Hematopoietic multipotent progenitor cell treated with erythropoietin and hydrocortisone succinate and interleukin-3 and kit ligand, for 6 days (in vitro differentiated cells): ENCODE measurements at regions not wholly inside any gene's neighbourhood (a gene's known extent, or its start where the extent isn't known, plus 50 kb on each side); places are given as distances from the start of the nearest gene placed in this dataset.
A peak's percentile ranks its signal among the peaks of the same experiment; 100 is the strongest.

Source experiments
- DNase-seq: peaks from one replicate; pipeline ENCODE4 v3.0.0-alpha.2; 2015

DNA sequence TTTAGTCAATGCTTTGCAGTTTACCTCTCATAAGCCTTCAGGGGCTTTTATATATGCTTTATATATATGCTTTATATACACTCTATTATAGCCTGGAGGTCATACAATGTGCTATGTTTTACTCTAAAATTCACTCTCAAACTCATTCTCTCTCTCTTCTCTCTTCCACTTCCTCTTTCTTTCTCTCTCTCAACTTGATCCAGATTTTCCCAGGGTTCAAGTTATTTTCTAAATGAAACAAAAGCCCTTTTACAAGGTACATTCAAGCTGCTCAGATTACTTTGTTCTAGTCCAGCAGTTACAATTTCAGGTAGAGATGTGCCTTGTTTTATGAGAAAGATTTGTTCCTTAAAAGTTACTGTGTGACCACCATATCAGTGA lies 79.6 kb upstream of the ACP3 start:
- DNase-seq = no peak

DNA sequence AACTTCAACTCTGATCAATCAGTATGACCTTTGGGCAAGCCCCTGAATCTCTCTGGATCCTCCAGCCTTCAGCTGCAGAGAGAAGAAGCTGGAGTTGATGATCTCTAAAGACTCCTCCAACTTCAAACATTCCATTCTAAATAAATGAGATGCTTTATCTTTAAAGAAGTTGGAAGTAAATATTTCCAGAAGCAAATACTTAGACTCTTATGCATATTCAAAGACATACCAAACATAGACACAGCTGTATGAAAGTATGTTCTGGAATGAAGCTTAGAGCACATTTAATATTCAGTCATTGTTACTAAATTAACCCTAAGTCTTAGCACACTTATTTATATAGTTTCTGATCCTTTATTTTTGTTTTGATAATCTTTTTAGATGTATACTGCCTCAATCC lies 77.6 kb upstream of the ACP3 start:
- no peak for DNase-seq

DNA sequence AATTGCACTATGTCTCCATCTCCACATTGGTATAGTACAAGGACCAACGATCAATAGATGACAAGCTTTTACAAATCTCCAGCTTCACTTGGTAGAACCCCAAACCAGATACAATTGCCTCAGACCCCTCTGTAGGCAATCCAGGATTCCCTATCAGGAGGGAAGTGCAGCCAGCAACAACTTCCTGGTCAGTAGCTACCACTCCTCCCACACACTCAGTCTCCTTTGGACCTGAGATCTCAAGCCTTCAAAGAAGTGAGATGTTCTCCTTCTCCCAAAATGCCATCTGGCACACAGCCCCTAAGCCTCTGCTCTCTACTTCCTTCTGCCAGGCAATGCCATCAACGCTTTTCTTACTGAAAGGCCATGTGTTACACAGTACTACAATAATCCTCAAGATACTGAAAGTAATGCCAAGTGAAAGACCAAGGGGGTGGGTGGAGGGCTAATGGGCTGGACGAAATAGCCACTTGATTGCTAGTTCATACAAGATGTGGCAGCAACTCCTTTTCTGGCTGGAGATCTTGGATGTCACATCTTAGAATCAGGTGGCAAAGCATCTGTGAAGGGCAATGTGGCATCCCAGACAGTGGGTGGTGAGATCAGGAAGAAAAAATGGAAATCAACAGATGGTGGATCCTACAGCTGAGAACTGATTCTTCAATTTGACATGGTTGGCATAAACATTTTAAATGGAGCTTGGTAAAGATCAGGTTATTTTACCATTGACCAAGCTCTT lies 75.3 kb upstream of the ACP3 start:
- no peak for DNase-seq

DNA sequence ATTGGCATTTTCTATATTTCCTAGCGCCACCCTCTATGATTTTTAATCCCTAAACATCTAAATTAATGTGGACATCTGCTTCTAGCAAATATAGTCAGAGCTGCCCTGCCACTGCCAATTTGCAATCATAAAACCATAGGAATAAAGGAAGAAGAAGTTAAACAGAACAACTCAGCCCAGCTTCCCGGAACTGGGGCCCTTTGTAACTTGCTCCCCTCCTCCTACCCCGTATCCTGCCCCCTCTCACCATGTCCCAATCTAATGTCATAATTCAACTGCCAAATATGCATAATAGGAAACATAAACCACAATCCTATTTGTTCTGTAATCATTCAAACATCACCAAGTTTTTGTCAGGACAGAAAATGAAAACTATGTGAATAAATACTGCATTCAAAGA lies 74.4 kb upstream of the ACP3 start:
- DNase-seq = no peak

DNA sequence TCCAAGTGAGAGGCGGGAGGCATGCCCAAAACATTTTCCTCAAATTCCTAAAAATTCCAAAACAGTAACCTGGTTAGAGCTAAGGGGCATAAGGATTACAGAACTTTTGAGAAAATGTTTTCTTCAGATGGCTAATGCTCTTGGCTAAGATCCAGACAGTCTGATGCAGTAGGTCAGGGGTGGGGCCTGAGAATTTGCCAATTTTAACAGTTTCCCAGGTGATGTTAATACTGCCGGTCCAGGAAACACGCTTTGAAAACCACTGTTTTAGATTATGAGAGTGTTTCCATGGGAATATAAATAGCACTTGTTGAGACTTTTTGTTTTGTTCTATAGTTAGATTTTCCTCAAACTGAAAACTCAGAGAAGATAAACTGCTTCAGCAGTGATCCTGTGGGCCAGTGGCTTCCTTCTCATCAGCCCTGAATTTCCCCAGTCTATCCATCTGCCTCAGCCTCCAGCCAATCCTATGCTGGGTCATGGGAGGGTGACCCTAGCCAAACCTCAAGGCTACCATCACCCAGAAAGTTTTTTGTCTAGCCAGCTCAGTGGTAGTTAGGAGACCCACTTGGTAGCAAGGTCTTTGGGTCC lies 71.6 kb upstream of the ACP3 start:
- DNase-seq = peak; percentile 34

DNA sequence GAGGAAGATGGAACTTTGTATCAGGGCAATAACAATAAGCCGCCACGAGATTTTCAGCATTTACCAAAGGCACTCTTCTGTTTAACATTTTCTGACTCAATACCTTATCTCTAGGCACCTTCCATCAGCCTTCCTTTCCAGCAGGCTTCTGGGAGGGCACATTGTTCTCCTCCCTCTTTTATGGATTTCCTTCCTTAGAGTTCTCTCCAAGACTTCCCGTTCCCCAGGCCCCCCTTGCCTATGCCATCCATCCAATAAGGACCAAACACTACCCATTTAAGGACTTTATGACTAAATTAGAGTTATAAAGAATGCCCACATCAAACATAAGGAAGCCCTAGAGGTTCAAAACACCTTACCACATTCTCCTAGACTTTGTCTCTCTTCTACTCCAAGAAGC lies 71.0 kb upstream of the ACP3 start:
- DNase-seq = no peak

DNA sequence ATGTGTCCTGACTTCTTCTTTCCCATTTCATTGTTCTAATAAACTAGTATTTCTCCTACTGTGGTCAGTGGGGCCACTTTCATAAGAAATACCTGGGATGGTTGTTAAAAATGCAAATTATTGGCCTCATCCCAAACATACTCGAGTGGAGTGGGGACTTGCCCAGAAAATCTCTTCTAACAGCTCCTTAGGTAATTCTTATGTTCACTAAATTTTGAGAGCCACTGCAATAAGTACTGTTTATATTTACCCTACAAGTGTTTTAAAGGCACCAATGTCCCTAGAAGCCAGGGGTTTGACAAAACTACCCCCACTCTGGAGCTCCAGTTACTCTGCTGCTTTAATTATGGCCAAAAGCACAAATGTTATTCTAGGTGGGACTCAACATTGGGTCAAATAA lies 70.0 kb upstream of the ACP3 start:
- no peak for DNase-seq

DNA sequence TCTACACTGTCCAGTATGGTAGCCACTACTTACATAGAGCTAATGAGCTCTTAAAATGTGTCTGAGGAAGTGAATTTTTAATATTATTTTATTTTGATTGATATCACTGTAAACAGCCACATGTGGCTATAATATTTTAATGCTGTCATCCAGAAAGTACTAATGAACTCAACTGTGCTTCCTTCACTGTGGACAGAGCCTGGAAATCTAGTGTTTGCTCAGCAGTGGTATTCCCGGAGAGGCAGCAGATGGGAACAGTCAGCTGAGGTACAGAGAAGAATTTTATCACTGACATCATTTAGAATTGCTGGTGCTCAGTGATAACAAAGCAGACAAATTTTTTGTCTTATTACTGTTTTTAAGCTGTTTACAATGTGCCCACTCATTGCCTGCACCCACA lies 68.7 kb upstream of the ACP3 start:
- DNase-seq = no peak

DNA sequence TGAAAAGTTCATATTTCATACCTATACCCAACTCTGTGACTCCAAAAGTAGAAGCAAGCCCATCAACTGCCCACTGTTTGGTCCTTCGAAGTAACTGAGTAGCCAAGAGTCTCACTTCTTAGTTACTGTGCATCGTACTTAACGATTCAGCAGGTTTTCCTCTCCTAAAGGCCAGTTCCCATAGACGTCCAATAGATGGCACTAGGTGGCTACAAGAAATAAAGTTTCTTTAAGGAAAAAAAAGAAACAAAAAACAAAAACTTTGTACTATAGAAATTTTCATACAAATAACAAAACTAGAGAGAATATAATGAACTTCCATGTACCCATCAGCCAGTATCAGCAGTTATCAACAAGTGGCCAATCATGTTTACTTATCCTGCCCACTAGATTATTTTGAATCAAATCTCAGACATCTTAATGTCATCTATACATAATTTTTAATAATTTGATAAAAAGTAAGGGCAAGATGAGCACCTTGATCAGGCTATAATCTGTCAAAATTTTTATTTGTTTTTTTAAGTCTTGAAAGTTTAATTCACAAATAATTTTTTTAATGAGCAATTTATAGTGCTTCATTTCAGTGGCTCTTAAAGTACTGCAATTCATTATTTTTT lies 63.8 kb upstream of the ACP3 start:
- peak; percentile 87 for DNase-seq

DNA sequence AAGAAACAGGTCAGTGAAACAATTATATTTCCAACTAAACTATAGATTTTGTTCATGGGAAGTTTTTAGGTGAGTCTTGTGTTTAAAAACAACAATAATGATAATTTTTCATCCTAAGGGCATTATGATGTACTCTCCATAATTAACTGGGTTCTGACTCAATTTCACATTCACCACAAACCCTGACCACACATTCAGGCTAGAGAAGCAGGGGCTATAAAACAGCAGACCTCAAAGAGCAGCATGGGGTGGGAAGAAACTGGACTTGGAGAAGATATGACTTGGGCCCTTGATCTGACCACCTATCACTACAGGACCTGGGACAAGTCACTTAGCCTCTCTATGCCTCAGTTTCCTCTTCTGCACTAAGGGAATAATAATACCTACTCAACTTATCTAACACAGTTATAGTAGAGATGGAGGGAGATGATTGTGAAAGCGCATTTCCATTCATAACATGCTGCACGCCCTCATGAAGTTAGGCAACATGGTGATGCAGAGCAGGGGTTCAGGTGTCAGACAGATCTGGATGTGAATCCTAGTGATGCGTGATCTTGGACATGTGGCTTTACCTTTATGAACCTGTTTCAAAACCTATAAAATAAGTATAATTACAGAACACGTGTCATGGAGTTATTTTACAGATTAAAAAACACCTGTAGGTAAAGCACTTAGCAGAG lies 63.0 kb upstream of the ACP3 start:
- DNase-seq = no peak

DNA sequence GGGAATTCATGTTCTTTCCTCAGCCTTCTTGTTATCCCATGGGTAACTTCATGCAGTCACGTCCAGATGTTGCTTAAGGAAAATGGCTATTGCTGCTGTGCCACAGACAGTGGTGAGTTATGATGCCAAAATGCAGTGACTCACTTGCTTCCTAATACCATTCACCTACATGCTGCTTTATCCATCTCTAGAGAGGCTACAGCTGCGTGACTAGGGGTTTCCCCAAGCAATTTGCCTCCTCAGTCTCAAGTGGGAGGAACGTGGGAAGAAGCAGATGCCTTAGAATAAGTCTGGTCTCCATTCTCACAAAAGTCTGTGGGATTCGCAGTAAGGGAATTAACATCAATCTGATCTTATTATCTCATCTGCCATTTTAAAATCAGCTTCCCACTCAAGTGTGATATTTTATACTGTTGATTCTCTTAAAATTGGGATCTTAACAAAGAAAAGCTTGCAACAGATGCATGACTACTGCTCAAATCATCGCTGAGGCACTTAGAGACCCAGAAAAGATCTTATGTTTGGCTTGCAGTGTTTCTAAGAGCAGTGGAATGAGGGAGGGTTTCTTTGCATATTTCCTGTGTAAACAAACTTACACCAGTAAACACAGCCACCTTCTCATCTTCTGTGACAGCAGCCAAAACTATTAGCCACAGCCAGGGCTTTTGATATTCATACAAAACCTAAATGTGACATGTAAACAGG lies 62.0 kb upstream of the ACP3 start:
- DNase-seq = no peak

DNA sequence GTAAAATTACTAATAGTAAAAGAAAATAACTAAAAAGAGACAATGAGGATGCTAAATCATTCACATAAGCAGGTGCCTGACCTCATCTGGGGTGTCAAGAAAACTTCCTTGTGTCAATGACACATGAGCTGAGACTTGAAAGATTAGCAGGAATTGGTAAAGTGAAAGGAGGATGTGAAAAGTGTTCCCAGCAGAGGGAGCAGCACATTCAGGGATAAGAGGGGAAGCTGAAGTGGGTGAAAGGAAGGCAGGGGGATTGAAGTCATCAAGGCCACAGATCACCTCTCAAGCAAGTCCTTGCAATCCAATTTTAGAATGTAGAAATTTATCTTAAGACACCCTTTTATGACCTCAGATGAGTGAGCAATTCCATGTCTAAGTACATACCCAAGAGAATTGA lies 60.2 kb upstream of the ACP3 start:
- peak; percentile 61 for DNase-seq

DNA sequence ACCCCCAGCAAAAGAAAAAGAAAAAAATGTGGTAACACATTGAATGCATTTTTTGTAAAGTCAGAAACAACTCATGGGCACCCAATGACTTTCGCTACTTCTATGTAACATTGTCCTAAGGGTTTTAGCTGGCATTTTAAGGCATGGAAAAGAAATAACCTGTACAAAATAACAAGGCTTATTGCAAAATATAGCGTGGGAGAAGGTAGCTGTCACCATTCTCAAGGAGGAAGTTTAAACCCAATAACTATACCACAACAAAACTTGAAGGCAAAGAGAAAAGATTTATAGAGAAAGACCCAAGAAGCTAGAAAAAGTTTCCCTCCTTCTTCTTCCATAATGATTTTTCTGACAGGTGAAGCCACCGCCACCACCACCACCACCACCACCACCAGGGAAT lies 55.7 kb upstream of the ACP3 start:
- no peak for DNase-seq

DNA sequence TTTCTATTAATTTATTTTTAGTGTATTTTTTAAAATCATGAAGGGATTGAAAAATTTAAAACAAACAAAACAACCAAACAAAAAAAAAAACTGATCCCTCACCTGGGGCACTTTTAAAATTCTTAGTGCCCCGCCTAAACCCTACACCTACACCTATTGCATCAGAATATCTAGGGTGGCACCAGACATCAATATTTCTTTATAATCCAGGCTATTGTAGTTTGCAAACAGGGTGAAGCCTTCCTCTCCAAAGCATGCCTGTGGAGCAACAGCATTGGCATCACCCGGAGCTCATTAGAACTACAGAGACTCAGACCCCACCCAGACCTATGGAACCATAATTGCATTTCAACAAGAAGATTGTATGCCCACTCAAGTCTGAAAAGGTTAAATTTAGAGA lies 54.9 kb upstream of the ACP3 start:
- DNase-seq = no peak

DNA sequence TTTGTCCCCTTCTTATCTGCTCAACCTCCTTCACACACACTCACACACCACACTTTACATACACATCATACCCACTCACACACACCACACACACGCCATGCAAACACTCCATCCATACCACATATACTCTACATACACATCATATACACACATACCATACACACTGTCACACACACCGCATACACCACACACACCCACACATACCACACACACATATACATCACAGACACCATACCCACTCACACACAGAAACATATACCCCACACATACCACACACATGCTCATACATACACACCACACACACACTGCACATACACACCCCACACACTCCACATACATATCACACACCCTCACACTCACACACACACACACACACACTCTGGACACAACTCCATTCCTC lies 54.3 kb upstream of the ACP3 start:
- DNase-seq = no peak

DNA sequence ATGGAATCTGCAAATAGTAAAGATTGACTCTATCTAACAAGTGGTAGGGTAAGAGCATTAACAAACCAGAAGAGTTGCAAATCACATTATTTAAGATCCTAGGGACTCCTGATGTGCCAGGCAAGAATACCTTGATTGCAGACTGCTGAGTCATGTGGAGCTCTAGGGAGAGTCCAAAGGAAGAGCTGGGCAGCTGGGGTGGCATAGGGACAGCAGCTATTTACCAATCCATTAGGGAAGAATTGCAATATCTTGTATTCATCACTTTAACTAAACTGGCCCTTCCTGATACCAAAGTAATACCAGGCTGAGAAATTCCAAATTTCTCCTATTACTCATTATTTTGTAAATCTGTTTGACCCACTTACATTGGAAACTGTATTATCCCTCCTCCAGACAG lies 52.2 kb upstream of the ACP3 start:
- DNase-seq = no peak

DNA sequence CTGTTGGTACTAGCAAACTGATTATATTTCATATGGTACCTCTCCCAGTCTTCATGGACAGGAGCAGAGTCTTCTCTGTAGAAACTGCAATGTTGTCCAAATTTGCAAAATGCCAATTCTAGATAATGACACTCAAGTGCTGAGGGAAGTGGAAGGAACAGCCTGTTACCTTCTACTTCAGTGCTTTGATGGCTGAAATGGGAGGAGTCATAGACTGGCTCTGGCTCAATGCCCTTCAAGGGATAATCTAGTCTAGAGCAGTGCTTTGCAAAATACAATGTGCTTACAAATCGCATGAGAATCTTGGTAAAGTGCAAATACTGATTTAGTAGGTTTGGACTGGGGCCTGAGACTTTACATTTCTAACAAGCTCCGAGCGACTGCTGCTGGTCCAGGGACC lies 51.7 kb upstream of the ACP3 start:
- no peak for DNase-seq

DNA sequence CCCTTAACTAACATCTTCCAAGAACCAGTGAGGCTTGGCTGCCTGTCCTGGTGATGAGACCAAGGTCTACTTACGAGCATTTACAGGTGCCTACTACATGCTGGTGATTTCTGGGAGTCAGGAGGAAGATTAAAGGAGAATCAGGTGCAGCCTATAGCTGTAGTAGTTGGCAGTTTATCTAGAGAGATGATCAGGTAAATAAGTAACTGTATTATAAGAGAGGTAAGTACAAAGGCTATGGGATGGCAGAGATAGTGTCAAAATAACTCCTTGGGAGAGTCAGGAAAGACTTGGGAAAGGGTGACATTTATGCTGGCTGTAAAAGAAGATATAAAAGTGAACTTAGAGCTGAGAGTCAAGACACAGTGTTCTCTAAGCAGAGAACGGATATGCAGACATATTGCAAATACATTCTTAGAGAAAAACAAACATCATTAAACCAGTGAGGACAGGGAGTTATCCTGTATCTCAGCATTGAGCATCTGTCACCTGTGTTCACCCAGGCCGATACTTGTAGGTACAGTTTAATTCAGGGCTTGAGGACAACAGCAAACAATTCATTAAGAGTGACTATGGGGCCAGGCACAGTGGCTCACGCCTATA lies 49.7 kb upstream of the ACP3 start:
- no peak for DNase-seq
